ENCODE measurements at regions not wholly inside any gene's neighbourhood (a gene's known extent, or its start where the extent isn't known, plus 50 kb on each side); places are given as distances from the start of the nearest gene placed in this dataset.

DNA sequence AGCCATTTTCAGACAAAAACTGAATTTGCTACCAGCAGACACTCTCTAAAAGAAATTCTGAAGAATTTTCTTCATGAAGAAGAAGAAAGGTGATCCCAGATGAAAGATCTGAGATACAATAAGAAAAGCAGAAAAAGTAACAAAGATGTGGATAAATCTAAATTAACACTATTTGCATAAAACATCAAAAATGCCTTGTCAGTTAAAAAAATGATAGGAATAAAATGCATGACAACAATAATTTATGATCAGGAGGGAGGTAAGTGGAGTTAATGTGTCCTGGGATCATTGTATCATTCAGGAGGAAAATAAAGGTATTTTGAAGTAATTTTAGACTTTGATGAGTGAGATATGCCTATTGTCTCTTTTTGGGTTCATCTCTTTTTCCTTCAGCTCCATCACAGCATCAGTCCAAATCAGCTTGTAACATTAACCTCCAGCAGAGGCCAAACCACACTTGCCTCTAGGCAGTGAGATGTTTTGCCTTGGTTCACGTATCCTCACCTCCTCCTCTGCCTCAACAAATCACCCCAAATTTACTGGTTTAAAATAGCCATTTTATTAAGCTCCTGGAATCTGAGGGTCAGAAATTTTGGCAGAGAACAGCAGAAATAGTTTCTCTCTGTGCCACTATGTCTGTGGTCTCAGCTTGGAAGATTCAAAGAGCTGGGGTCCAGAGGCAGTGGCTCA, 76.9 kb upstream of the HIVEP3 start (continued):
- TF ChIP-seq, protein P1, sequence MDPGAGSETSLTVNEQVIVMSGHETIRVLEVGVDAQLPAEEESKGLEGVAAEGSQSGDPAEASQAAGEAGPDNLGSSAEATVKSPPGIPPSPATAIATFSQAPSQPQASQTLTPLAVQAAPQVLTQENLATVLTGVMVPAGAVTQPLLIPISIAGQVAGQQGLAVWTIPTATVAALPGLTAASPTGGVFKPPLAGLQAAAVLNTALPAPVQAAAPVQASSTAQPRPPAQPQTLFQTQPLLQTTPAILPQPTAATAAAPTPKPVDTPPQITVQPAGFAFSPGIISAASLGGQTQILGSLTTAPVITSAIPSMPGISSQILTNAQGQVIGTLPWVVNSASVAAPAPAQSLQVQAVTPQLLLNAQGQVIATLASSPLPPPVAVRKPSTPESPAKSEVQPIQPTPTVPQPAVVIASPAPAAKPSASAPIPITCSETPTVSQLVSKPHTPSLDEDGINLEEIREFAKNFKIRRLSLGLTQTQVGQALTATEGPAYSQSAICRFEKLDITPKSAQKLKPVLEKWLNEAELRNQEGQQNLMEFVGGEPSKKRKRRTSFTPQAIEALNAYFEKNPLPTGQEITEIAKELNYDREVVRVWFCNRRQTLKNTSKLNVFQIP (CRISPR knock-in tag; IDR thresholded peaks at IDR 0.05; ENCODE audit: borderline replicate concordance, low read depth) = no peak
- TF ChIP-seq ISL1 (CRISPR knock-in tag; IDR thresholded peaks at IDR 0.05) (no peak), ESRRG (CRISPR knock-in tag; IDR thresholded peaks at IDR 0.05) (no peak), TOX (CRISPR knock-in tag; IDR thresholded peaks at IDR 0.05; ENCODE audit: borderline replicate concordance) (no peak)
- TF ChIP-seq, protein P2, sequence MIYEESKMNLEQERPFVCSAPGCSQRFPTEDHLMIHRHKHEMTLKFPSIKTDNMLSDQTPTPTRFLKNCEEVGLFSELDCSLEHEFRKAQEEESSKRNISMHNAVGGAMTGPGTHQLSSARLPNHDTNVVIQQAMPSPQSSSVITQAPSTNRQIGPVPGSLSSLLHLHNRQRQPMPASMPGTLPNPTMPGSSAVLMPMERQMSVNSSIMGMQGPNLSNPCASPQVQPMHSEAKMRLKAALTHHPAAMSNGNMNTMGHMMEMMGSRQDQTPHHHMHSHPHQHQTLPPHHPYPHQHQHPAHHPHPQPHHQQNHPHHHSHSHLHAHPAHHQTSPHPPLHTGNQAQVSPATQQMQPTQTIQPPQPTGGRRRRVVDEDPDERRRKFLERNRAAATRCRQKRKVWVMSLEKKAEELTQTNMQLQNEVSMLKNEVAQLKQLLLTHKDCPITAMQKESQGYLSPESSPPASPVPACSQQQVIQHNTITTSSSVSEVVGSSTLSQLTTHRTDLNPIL (CRISPR knock-in tag; IDR thresholded peaks at IDR 0.05; ENCODE audit: low read depth) = no peak

DNA sequence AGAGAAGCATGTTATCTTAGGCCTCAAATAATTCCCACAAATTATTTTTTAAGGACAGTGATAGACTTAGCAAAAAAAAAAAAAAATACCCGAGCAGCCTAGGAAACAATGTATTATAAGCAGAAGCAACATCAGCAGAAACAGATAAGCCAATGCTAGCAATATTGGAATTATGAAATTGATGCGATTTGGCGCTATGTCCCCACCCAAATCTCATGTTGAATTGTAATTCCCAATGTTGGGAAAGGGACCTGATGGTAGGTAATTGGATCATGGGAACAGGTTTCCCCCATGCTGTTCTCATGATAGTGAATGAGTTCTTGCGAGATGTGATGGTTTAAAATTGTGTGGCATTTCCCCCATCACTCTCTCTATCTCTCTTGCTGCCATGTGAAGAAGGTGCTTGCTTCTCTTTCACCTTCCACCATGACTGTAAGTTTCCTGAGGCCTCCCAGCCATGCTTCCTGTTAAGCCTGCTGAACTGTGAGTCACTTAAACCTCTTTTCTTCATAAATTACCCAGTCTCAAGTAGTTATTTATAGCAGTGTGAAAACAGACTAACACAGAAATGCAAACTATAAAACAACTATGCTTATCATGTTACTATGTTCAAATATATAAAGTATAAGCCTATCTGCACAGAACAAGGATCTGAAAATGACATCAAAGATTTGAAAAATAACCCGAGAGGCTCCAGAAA, 75.6 kb upstream of the HIVEP3 start:
- ATAC-seq = no peak
- TF ChIP-seq CSDC2 (CRISPR knock-in tag; IDR thresholded peaks at IDR 0.05) (no peak), ZFP30 (CRISPR knock-in tag; IDR thresholded peaks at IDR 0.05) (no peak), SNAI2 (CRISPR knock-in tag; IDR thresholded peaks at IDR 0.05) (no peak), ZNF70 (CRISPR knock-in tag; IDR thresholded peaks at IDR 0.05) (no peak), ZC3H10 (CRISPR knock-in tag; IDR thresholded peaks at IDR 0.05) (no peak), ISL1 (CRISPR knock-in tag; IDR thresholded peaks at IDR 0.05) (no peak), GLIS3 (CRISPR knock-in tag; IDR thresholded peaks at IDR 0.05) (no peak), ZNF8 (CRISPR knock-in tag; IDR thresholded peaks at IDR 0.05) (no peak), OSR1 (CRISPR knock-in tag; IDR thresholded peaks at IDR 0.05) (no peak), ZNF565 (CRISPR knock-in tag; conservative IDR thresholded peaks at IDR 0.05; ENCODE audit: low read depth) (no peak), ZFP3 (CRISPR knock-in tag; IDR thresholded peaks at IDR 0.05) (no peak)
- TF ChIP-seq, protein P3, sequence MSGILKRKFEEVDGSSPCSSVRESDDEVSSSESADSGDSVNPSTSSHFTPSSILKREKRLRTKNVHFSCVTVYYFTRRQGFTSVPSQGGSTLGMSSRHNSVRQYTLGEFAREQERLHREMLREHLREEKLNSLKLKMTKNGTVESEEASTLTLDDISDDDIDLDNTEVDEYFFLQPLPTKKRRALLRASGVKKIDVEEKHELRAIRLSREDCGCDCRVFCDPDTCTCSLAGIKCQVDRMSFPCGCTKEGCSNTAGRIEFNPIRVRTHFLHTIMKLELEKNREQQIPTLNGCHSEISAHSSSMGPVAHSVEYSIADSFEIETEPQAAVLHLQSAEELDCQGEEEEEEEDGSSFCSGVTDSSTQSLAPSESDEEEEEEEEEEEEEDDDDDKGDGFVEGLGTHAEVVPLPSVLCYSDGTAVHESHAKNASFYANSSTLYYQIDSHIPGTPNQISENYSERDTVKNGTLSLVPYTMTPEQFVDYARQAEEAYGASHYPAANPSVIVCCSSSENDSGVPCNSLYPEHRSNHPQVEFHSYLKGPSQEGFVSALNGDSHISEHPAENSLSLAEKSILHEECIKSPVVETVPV (CRISPR knock-in tag; IDR thresholded peaks at IDR 0.05) = no peak
- TF ChIP-seq, protein P4, sequence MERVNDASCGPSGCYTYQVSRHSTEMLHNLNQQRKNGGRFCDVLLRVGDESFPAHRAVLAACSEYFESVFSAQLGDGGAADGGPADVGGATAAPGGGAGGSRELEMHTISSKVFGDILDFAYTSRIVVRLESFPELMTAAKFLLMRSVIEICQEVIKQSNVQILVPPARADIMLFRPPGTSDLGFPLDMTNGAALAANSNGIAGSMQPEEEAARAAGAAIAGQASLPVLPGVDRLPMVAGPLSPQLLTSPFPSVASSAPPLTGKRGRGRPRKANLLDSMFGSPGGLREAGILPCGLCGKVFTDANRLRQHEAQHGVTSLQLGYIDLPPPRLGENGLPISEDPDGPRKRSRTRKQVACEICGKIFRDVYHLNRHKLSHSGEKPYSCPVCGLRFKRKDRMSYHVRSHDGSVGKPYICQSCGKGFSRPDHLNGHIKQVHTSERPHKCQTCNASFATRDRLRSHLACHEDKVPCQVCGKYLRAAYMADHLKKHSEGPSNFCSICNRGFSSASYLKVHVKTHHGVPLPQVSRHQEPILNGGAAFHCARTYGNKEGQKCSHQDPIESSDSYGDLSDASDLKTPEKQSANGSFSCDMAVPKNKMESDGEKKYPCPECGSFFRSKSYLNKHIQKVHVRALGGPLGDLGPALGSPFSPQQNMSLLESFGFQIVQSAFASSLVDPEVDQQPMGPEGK (CRISPR knock-in tag; IDR thresholded peaks at IDR 0.05; ENCODE audit: borderline replicate concordance) = no peak
- TF ChIP-seq, protein P5, sequence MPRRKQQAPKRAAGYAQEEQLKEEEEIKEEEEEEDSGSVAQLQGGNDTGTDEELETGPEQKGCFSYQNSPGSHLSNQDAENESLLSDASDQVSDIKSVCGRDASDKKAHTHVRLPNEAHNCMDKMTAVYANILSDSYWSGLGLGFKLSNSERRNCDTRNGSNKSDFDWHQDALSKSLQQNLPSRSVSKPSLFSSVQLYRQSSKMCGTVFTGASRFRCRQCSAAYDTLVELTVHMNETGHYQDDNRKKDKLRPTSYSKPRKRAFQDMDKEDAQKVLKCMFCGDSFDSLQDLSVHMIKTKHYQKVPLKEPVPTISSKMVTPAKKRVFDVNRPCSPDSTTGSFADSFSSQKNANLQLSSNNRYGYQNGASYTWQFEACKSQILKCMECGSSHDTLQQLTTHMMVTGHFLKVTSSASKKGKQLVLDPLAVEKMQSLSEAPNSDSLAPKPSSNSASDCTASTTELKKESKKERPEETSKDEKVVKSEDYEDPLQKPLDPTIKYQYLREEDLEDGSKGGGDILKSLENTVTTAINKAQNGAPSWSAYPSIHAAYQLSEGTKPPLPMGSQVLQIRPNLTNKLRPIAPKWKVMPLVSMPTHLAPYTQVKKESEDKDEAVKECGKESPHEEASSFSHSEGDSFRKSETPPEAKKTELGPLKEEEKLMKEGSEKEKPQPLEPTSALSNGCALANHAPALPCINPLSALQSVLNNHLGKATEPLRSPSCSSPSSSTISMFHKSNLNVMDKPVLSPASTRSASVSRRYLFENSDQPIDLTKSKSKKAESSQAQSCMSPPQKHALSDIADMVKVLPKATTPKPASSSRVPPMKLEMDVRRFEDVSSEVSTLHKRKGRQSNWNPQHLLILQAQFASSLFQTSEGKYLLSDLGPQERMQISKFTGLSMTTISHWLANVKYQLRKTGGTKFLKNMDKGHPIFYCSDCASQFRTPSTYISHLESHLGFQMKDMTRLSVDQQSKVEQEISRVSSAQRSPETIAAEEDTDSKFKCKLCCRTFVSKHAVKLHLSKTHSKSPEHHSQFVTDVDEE (CRISPR knock-in tag; IDR thresholded peaks at IDR 0.05) = no peak
- TF ChIP-seq, protein P2 (CRISPR knock-in tag; IDR thresholded peaks at IDR 0.05; ENCODE audit: low read depth) = no peak

DNA sequence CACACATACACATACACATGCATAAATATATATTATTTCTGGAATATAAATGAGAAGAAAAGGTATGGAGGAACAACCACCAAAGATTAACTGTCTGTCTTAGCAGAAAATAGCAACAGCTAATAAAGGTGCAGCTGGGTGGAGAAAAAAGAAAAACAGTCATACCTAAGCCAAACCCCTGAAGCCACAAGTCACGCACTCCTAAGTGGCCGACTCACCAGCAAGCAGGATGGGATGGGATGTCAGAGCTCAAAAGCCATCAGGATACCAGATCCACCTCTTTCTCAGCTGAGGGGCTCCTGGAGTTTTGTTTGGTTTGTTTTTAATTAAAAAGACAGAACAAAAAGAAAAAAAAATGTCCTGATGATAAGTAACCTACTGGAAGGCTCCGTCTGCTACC, 64.7 kb upstream of the HIVEP3 start:
- TF ChIP-seq ZC3H10 (CRISPR knock-in tag; IDR thresholded peaks at IDR 0.05) (no peak), CSDC2 (CRISPR knock-in tag; IDR thresholded peaks at IDR 0.05) (no peak), ARNTL (CRISPR knock-in tag; IDR thresholded peaks at IDR 0.05; ENCODE audit: borderline replicate concordance, low read depth) (no peak)
- no peak for ATAC-seq

Measured in SK-N-SH treated with all-trans-retinoic acid at 6 μM for 48 hours (cell line).